BLaER1 treated with 17β-estradiol and CSF1 and Interleukin-3, amounts not matched to agents 10 nM and 100 nM (cell line): ENCODE measurements at regions not wholly inside any gene's neighbourhood (a gene's known extent, or its start where the extent isn't known, plus 50 kb on each side); places are given as distances from the start of the nearest gene placed in this dataset.

ENCODE experiments used
- H3K27ac ChIP-seq, 11 experiments: shearing (Covaris generic); formaldehyde crosslinking; 2 replicates each; pipeline ENCODE4 v1.8.1; 2022
- H3K27me3 ChIP-seq, 11 experiments: shearing (Covaris generic); formaldehyde crosslinking; 2 replicates each; pipeline ENCODE4 v1.8.1; 2022
- H3K36me3 ChIP-seq, 11 experiments: shearing (Covaris generic); formaldehyde crosslinking; 2 replicates each; pipeline ENCODE4 v1.8.1; 2022
- H3K4me1 ChIP-seq, 10 experiments: shearing (Covaris generic); formaldehyde crosslinking; 2 replicates each; pipeline ENCODE4 v1.8.1; 2022
- H3K4me2 ChIP-seq, 11 experiments: shearing (Covaris generic); formaldehyde crosslinking; 2 replicates each; pipeline ENCODE4 v1.8.1; 2022
- H3K4me3 ChIP-seq, 10 experiments: shearing (Covaris generic); formaldehyde crosslinking; 2 replicates each; pipeline ENCODE4 v1.8.1; 2022
- H3K9ac ChIP-seq, 11 experiments: shearing (Covaris generic); formaldehyde crosslinking; 2 replicates each; pipeline ENCODE4 v1.8.1; 2022
- H3K9me3 ChIP-seq, 11 experiments: shearing (Covaris generic); formaldehyde crosslinking; replicated peaks in 1 of 11; 2 replicates each; pipeline ENCODE4 v1.8.1; 2022
- H4K20me1 ChIP-seq, 11 experiments: shearing (Covaris generic); formaldehyde crosslinking; 2 replicates each; pipeline ENCODE4 v1.8.1; 2022
- Cebpa-rat ChIP-seq, 11 experiments: shearing (Covaris generic); IDR thresholded peaks; 2 replicates each; pipeline ENCODE4 v1.8.1; 2022

DNA sequence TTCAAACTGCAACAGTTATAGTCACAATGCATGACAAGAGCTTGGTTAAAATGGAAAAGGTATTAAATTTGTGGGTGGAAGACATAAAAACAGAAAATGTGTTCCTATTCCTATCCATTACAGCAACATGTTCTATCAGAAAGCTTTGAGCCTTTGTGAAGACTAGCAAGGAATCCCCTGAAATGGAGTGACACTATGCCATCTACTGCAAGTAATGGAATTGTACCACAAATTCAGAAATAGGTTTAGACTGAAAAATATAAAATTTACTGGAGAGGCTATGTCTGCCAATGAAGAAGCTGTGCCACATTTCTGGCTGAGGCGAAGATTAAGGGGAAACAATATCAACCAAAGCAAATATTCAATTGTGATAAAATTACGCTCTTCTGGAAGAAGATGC lies 247.9 kb downstream of the ADAM29 start:
- Histone ChIP-seq H4K20me1 (no peaks in the 10 kb centered on the region), H3K36me3 (no peaks in the 10 kb centered on the region), H3K4me3 (no peak overlapping the region), H3K9ac (no peak overlapping the region), H3K27me3 (no peaks in the 10 kb centered on the region), H3K9me3 (no peaks in the 10 kb centered on the region), H3K4me2 (no peak overlapping the region), H3K27ac (no peak overlapping the region), H3K4me1 (no peaks in the 10 kb centered on the region)
- TF ChIP-seq Cebpa-rat (IDR thresholded peaks at IDR 0.05): no peak

DNA sequence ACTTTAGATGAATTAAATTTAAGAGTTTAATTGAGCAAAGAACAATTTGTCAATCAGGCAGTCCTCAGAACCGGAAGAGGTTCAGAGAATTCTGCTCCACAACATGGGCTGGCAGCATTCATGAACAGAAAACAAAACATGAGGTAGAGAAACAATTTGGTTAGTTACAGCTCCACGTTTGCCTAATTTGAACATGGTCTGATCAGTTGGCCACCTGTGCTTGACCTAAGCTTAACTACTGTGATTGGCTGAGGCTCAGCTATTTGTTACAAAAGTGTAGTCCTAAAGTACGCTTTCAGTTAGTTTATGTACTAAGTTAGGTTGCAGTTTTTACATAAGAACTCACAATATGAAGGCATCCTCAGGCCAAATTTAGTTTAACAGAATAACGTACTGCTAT lies 258.6 kb downstream of the ADAM29 start:
- Histone ChIP-seq H4K20me1 (no peaks in the 10 kb centered on the region), H3K4me1 (no peaks in the 10 kb centered on the region), H3K9ac (no peak overlapping the region), H3K36me3 (no peaks in the 10 kb centered on the region), H3K9me3 (peaks cover 0 to 1% (median 0%) of the 10 kb centered on the region in 11 experiments; a peak in 2 of 22 replicates), H3K27me3 (no peaks in the 10 kb centered on the region), H3K4me3 (no peak overlapping the region), H3K27ac (no peak overlapping the region), H3K4me2 (no peak overlapping the region)
- TF ChIP-seq Cebpa-rat (IDR thresholded peaks at IDR 0.05): no peak

DNA sequence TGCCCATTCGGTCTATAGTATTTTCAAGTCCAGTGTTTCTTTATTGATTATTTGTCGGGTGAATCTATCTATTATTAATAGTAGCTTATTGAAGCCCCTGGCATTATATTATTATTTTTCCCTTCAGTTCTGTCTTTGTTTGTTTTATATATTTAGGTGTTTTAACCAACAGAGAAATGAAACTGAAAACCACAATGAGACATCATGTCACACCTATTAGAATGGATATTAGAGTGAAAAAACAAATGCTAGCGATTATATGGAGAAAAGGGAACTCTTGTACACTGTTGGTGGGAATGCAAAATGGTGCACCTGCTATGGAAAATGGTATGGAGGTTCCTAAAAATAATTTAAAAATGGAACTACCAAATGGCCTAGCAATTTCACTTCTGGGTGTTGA lies 272.5 kb downstream of the ADAM29 start:
- no peaks in the 10 kb centered on the region for H4K20me1 ChIP-seq
- no peak overlapping the region for H3K4me2 ChIP-seq
- H3K9me3 ChIP-seq: peaks cover 0 to 3% (median 0%) of the 10 kb centered on the region in 11 experiments; a peak in 3 of 22 replicates

DNA sequence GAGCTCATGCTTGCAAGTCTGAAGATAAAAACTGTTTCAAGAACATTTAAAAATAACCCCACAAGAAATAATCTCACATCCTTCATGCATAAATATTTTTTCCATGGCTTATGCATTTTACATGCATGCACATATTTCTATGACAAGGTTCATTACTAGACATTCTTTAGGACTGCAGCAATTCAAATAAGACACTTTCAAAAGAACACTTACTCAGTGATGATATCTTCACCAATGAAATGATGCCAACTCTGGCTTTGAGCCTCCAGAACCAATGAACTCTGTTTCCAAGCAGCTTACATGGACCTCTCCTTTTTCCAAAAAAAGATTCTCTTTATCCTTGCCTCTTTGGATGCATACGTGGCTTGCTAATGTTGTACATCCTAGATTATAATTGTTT lies 279.9 kb downstream of the ADAM29 start:
- H3K36me3 ChIP-seq: no peaks in the 10 kb centered on the region
- H3K4me1 ChIP-seq: no peaks in the 10 kb centered on the region

More for the DNA sequence above, 272.5 kb downstream of the ADAM29 start:
- H3K9ac ChIP-seq: no peak overlapping the region
- no peak overlapping the region for H3K4me3 ChIP-seq
- H3K27me3 ChIP-seq: no peaks in the 10 kb centered on the region
- H3K27ac ChIP-seq: no peak overlapping the region
- no peaks in the 10 kb centered on the region for H3K4me1 ChIP-seq
- TF ChIP-seq Cebpa-rat (IDR thresholded peaks at IDR 0.05): no peak
- H3K36me3 ChIP-seq: no peaks in the 10 kb centered on the region

DNA sequence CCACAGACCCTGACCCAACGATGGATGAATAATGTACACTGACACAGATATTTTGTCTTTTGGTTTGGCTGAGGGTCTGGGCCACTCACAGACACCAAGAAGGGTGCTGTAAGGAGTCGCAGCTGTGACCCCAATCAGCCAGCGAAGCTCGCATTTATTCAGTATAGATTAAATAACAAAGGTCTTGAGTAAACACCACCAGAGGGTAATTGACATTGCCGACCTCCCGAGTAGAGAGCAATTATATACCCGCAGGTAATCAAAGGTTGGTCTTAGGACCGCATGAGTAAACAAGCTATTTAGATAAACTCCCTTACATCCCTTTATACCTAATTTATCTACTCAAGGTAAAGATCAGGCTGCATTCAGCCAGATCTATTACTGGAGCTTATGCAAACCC lies 297.1 kb downstream of the ADAM29 start:
- Histone ChIP-seq H3K4me1 (no peaks in the 10 kb centered on the region), H4K20me1 (no peaks in the 10 kb centered on the region), H3K27ac (no peak overlapping the region), H3K4me2 (no peak overlapping the region), H3K9me3 (peaks cover 36 to 47% (median 42%) of the 10 kb centered on the region in 11 experiments), H3K4me3 (no peak overlapping the region), H3K9ac (no peak overlapping the region), H3K27me3 (no peaks in the 10 kb centered on the region), H3K36me3 (no peaks in the 10 kb centered on the region)
- no peak for TF ChIP-seq Cebpa-rat (IDR thresholded peaks at IDR 0.05)

More for the DNA sequence above, 279.9 kb downstream of the ADAM29 start:
- H3K27ac ChIP-seq: no peak overlapping the region
- TF ChIP-seq Cebpa-rat (IDR thresholded peaks at IDR 0.05): no peak
- no peak overlapping the region for H3K4me2 ChIP-seq
- H3K4me3 ChIP-seq: no peak overlapping the region
- no peaks in the 10 kb centered on the region for H3K27me3 ChIP-seq
- H3K9me3 ChIP-seq: 0 out of 22 replicates have a peak, but pooled peaks cover 0 to 6% (median 0%) of the 10 kb centered on the region in 11 experiments
- H3K9ac ChIP-seq: no peak overlapping the region
- no peaks in the 10 kb centered on the region for H4K20me1 ChIP-seq

DNA sequence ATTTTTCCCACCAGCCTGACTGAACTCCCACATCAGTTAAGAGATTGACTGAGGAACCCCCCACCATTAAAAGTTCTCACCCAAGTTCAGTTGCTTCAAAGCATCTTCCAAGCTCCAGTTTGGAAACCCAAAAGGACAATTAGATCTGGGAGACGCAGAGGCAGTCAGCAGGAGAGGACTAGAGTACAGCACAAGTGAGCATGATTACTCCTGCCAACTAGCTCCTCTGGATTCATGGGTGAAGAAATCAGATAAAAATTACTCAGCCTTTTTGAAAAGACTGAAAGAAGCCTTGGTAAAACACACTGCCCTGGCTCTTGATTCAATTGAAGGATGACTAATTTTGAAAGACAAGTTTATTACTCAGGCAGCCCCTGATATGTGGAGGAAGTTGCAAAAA lies 297.5 kb downstream of the ADAM29 start:
- Histone ChIP-seq H3K27ac (no peak overlapping the region), H3K9ac (no peak overlapping the region), H3K36me3 (no peaks in the 10 kb centered on the region), H3K4me3 (no peak overlapping the region), H4K20me1 (no peaks in the 10 kb centered on the region), H3K4me1 (no peaks in the 10 kb centered on the region), H3K27me3 (no peaks in the 10 kb centered on the region), H3K9me3 (peaks cover 36 to 47% (median 42%) of the 10 kb centered on the region in 11 experiments), H3K4me2 (no peak overlapping the region)
- no peak for TF ChIP-seq Cebpa-rat (IDR thresholded peaks at IDR 0.05)

DNA sequence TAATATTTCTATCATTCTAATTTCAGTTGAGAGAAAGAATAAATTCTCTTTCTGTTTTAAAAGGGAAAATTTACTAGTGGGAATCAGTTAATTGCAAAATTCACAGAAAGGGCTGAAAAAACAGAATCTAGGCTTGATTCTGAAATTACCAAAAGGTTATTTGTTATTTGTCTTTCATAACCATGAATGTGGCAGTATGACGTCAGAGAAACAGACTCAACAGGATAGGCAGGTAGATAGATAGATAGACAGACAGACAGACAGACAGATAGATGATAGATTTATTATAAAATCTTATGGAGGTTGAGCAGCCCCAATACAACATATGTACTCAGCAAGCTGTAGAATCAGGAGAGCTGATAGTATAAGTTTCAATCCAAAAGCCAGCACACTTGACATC lies 311.0 kb downstream of the ADAM29 start:
- Histone ChIP-seq H3K4me2 (no peak overlapping the region), H3K27ac (no peak overlapping the region), H3K9ac (no peak overlapping the region), H3K4me3 (no peak overlapping the region), H3K9me3 (no peaks in the 10 kb centered on the region), H3K4me1 (no peaks in the 10 kb centered on the region), H3K36me3 (no peaks in the 10 kb centered on the region), H4K20me1 (no peaks in the 10 kb centered on the region), H3K27me3 (no peaks in the 10 kb centered on the region)
- no peak for TF ChIP-seq Cebpa-rat (IDR thresholded peaks at IDR 0.05)

DNA sequence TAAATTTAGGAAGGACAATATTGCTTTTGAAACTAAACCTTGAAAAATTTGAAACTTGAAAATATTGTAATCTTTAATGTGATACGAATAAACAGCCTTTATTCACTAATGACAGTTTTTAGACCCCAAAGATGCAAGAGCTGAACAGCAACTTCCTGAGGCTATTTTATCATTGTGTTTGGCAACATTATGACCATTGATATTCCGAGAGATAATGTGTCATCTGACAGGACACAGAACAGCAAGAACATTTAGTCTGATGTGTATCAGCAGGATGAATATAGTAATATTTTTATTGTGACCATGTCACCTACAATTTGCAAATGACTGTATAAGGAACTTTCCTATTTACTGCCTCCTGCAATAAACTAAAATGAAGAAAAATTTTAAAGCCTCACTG lies 316.0 kb downstream of the ADAM29 start:
- Histone ChIP-seq H3K9me3 (0 out of 22 replicates have a peak, but pooled peaks cover 0 to 6% (median 0%) of the 10 kb centered on the region in 11 experiments), H3K27ac (no peak overlapping the region), H3K9ac (no peak overlapping the region), H4K20me1 (no peaks in the 10 kb centered on the region), H3K27me3 (no peaks in the 10 kb centered on the region), H3K4me2 (no peak overlapping the region), H3K4me3 (no peak overlapping the region), H3K36me3 (no peaks in the 10 kb centered on the region), H3K4me1 (no peaks in the 10 kb centered on the region)
- TF ChIP-seq Cebpa-rat (IDR thresholded peaks at IDR 0.05): no peak

DNA sequence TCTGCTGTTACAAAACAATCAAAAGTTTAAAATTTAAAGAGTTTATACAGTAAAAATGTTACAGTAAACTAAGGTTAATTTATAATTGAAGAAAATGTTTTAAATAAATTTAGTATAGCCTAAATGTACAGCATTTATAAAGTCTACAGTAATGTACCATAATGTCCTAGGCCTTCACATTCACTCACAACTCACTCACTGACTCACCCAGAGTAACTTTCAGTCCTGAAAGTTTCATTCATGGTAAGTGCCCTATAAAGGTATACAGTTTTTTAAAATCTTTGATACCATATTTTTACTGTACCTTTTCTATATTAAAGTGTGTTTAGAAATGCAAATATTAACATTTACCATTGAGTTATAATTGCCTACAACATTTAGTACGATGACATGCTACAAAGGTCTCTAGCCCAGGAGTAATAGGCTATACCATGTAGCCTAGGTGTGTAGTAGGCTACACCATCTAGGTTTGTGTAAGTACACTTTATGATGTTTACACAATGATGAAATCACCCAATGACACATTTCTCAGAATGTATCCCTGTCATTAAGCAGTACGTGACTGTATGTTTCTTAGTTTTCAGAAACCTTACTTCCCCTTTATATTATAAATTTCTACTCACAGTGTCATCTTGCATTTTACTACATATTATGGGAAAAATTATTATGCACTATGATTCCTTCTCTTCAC lies 320.8 kb downstream of the ADAM29 start:
- Histone ChIP-seq H3K27me3 (no peaks in the 10 kb centered on the region), H3K4me2 (no peak overlapping the region), H3K4me1 (no peaks in the 10 kb centered on the region), H3K9me3 (0 out of 22 replicates have a peak, but pooled peaks cover 0 to 6% (median 0%) of the 10 kb centered on the region in 11 experiments), H3K9ac (no peak overlapping the region), H4K20me1 (no peaks in the 10 kb centered on the region), H3K36me3 (no peaks in the 10 kb centered on the region), H3K4me3 (no peak overlapping the region), H3K27ac (no peak overlapping the region)
- no peak for TF ChIP-seq Cebpa-rat (IDR thresholded peaks at IDR 0.05)

DNA sequence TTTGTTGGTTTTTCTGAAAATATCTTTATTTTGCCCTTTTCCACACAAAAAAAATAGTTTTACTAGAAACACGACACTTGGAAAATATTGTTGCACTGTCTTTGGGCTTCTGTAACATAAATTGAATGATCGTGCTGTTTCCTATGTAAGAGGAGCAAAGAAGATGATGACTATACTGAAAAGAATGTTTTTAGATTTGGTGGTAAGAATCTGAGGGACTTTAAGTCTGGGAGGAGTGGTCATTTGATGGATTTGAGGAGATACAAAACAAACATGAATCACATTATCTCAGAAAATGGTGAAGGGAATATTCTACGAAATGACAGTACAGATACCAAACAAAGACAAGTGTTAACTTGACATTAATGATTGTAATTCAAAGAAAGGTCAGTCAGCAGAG lies 328.8 kb downstream of the ADAM29 start:
- TF ChIP-seq Cebpa-rat (IDR thresholded peaks at IDR 0.05): no peak
- H3K36me3 ChIP-seq: no peaks in the 10 kb centered on the region
- peaks cover 0 to 12% (median 7%) of the 10 kb centered on the region in 11 experiments; a peak in 6 of 22 replicates for H3K9me3 ChIP-seq
- no peak overlapping the region for H3K9ac ChIP-seq
- H3K4me2 ChIP-seq: no peak overlapping the region
- no peaks in the 10 kb centered on the region for H3K27me3 ChIP-seq
- no peaks in the 10 kb centered on the region; a peak in 1 of 22 replicates for H4K20me1 ChIP-seq
- H3K27ac ChIP-seq: no peak overlapping the region
- H3K4me1 ChIP-seq: no peaks in the 10 kb centered on the region
- no peak overlapping the region for H3K4me3 ChIP-seq
